ENCODE measurements at regions not wholly inside any gene's neighbourhood (a gene's known extent, or its start where the extent isn't known, plus 50 kb on each side); places are given as distances from the start of the nearest gene placed in this dataset.
"Not testable (repeated sequence)": the region's sequence is repeated elsewhere in the genome, so short reads cannot be mapped to it uniquely, and the experiment has no call there.

DNA sequence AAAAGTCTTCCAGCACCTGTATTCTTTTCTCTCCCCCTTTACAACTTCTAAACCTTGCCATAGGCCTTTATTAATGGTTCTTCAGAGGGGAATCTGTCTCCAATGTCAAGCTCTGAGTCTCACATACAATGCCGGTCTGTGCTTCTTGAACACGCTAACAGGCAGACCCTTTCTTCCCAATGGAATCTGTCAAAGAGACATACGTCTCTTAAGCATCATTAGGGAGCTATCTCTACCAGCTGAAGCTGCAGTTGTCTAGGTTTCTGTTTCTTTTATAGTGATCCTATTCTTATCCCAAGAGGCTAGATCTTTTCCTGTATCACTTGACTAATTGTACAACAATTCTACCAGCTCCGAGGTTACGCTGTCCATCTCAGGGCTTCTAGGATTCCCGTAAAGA lies 560.8 kb upstream of the NBEA start:
- TF ChIP-seq SPI1 (IDR thresholded peaks at IDR 0.05; ENCODE audit: borderline replicate concordance, low read depth): no peak
- TF ChIP-seq POLR2AphosphoS5 (IDR thresholded peaks at IDR 0.05; ENCODE audit: low read depth): no peak
- TF ChIP-seq, protein P1, sequence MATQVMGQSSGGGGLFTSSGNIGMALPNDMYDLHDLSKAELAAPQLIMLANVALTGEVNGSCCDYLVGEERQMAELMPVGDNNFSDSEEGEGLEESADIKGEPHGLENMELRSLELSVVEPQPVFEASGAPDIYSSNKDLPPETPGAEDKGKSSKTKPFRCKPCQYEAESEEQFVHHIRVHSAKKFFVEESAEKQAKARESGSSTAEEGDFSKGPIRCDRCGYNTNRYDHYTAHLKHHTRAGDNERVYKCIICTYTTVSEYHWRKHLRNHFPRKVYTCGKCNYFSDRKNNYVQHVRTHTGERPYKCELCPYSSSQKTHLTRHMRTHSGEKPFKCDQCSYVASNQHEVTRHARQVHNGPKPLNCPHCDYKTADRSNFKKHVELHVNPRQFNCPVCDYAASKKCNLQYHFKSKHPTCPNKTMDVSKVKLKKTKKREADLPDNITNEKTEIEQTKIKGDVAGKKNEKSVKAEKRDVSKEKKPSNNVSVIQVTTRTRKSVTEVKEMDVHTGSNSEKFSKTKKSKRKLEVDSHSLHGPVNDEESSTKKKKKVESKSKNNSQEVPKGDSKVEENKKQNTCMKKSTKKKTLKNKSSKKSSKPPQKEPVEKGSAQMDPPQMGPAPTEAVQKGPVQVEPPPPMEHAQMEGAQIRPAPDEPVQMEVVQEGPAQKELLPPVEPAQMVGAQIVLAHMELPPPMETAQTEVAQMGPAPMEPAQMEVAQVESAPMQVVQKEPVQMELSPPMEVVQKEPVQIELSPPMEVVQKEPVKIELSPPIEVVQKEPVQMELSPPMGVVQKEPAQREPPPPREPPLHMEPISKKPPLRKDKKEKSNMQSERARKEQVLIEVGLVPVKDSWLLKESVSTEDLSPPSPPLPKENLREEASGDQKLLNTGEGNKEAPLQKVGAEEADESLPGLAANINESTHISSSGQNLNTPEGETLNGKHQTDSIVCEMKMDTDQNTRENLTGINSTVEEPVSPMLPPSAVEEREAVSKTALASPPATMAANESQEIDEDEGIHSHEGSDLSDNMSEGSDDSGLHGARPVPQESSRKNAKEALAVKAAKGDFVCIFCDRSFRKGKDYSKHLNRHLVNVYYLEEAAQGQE (IDR thresholded peaks at IDR 0.05; ENCODE audit: insufficient replicate concordance, low read depth): no peak
- TF ChIP-seq, protein P2, sequence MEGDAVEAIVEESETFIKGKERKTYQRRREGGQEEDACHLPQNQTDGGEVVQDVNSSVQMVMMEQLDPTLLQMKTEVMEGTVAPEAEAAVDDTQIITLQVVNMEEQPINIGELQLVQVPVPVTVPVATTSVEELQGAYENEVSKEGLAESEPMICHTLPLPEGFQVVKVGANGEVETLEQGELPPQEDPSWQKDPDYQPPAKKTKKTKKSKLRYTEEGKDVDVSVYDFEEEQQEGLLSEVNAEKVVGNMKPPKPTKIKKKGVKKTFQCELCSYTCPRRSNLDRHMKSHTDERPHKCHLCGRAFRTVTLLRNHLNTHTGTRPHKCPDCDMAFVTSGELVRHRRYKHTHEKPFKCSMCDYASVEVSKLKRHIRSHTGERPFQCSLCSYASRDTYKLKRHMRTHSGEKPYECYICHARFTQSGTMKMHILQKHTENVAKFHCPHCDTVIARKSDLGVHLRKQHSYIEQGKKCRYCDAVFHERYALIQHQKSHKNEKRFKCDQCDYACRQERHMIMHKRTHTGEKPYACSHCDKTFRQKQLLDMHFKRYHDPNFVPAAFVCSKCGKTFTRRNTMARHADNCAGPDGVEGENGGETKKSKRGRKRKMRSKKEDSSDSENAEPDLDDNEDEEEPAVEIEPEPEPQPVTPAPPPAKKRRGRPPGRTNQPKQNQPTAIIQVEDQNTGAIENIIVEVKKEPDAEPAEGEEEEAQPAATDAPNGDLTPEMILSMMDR (IDR thresholded peaks at IDR 0.05; ENCODE audit: insufficient read depth, low read length): no peak
- TF ChIP-seq GABPA (IDR thresholded peaks at IDR 0.05; ENCODE audit: low read depth): no peak
- Histone ChIP-seq H3K27me3 (ENCODE audit: insufficient read depth, poor library complexity, severe bottlenecking) (no peaks in the 10 kb centered on the region), H3K27ac (replicated peaks) (no peak overlapping the region), H3K4me3 (replicated peaks; ENCODE audit: insufficient read depth, low read length) (no peak overlapping the region)
- DNase-seq (ENCODE audit: low read depth in 1 of 2, low spot score in 1 of 2): no peak

DNA sequence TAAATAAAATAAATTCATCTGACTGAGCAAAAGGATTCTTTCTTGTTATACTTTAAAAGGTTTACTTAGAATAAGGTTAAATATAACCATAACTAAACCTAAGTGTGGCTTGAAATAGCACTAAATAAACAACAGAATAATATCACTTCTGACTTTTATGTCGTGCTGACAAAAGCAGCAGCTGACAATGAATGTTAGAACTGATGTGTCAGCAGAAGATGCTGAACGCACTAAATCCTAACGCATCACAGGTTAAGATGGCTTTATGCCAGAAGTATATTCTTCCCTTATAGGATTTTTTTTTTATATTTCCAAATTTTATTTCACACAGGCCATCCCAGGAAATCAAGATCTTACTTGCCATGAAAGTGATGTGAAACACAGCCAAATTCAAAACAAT lies 558.3 kb upstream of the NBEA start:
- TF ChIP-seq, protein P1 (IDR thresholded peaks at IDR 0.05; ENCODE audit: insufficient replicate concordance, low read depth): no peak
- TF ChIP-seq, protein P2 (IDR thresholded peaks at IDR 0.05; ENCODE audit: insufficient read depth, low read length): no peak
- TF ChIP-seq POLR2AphosphoS5 (IDR thresholded peaks at IDR 0.05; ENCODE audit: low read depth) (no peak), GABPA (IDR thresholded peaks at IDR 0.05; ENCODE audit: low read depth) (no peak), SPI1 (IDR thresholded peaks at IDR 0.05; ENCODE audit: borderline replicate concordance, low read depth) (no peak)

DNA sequence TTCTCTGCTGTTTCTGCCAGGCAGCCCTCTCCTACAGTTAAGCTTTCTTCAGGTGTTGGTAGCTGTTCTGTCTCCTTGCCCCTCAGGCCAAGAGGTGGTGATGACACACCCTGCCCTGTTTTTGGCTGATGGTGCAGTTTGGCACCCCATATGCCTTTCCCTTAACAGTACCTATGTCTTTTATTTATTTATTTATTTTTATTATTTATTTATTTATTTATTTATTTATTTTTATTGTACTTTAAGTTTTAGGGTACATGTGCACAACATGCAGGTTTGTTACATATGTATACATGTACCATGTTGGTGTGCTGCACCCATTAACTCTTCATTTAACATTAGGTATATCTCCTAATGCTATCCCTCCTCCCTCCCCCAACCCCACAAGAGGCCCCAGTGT lies 555.8 kb upstream of the NBEA start:
- H3K27ac ChIP-seq (replicated peaks); H3K27me3 ChIP-seq (ENCODE audit: insufficient read depth, poor library complexity, severe bottlenecking); DNase-seq (ENCODE audit: low read depth in 1 of 2, low spot score in 1 of 2); H3K4me3 ChIP-seq (replicated peaks; ENCODE audit: insufficient read depth, low read length): not testable (repeated sequence)

More for the DNA sequence above, 558.3 kb upstream of the NBEA start:
- DNase-seq (ENCODE audit: low read depth in 1 of 2, low spot score in 1 of 2): no peak
- Histone ChIP-seq H3K27me3 (ENCODE audit: insufficient read depth, poor library complexity, severe bottlenecking) (no peaks in the 10 kb centered on the region), H3K4me3 (replicated peaks; ENCODE audit: insufficient read depth, low read length) (no peak overlapping the region), H3K27ac (replicated peaks) (no peak overlapping the region)

DNA sequence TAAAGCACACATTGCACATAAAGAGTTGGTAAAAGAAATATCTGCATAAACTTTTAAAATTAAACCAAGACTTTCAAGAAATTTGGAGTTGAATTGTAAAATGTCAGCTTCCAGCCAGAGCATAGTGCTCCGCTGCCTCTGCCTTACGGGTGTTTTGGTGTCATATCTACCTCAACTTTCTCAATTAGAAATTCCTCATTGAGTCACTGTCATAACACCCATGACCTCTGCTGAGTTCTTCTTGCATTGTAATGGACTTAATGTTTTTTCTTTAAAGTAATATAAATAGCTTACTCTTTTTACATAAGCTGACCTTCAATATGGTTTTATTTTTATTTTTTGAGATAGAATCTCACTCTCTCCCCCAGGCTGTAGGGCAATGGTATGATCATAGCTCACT lies 551.0 kb upstream of the NBEA start:
- no peak overlapping the region for H3K27ac ChIP-seq (replicated peaks)
- TF ChIP-seq, protein P1 (IDR thresholded peaks at IDR 0.05; ENCODE audit: insufficient replicate concordance, low read depth): no peak
- TF ChIP-seq, protein P2 (IDR thresholded peaks at IDR 0.05; ENCODE audit: insufficient read depth, low read length): no peak
- TF ChIP-seq POLR2AphosphoS5 (IDR thresholded peaks at IDR 0.05; ENCODE audit: low read depth) (no peak), SPI1 (IDR thresholded peaks at IDR 0.05; ENCODE audit: borderline replicate concordance, low read depth) (no peak), GABPA (IDR thresholded peaks at IDR 0.05; ENCODE audit: low read depth) (no peak)
- DNase-seq (ENCODE audit: low read depth in 1 of 2, low spot score in 1 of 2): no peak
- H3K27me3 ChIP-seq (ENCODE audit: insufficient read depth, poor library complexity, severe bottlenecking): no peaks in the 10 kb centered on the region
- H3K4me3 ChIP-seq (replicated peaks; ENCODE audit: insufficient read depth, low read length): no peak overlapping the region

Measured in HL-60 (cell line).